Fibroblast of lung (primary cell): ENCODE measurements at regions not wholly inside any gene's neighbourhood (a gene's known extent, or its start where the extent isn't known, plus 50 kb on each side); places are given as distances from the start of the nearest gene placed in this dataset.

Experiments
- DNase-seq, 2 donors: peaks; one replicate each; pipeline versions ENCODE4 v3.0.0 to v3.0.0-alpha.2; 2010; ENCODE audit warnings: low read depth in 2 of 2
- H2AFZ ChIP-seq: 2 replicates; pipeline ENCODE4 v1.5.1; 2012; ENCODE audit warnings: low read length, control low read depth, inconsistent platforms
- H3K27ac ChIP-seq: 2 replicates; pipeline ENCODE4 v1.5.1; 2011; ENCODE audit warnings: low read length, control low read depth; ENCODE audit not compliant: insufficient read depth
- H3K27me3 ChIP-seq: 2 replicates; pipeline ENCODE4 v1.5.1; 2011; ENCODE audit warnings: mild to moderate bottlenecking, low read length; ENCODE audit not compliant: control insufficient read depth, insufficient read depth
- H3K36me3 ChIP-seq: 2 replicates; pipeline ENCODE4 v1.5.1; 2011; ENCODE audit warnings: low read length; ENCODE audit not compliant: control insufficient read depth, insufficient read depth
- H3K4me1 ChIP-seq: 2 replicates; pipeline ENCODE4 v1.5.1; 2011; ENCODE audit warnings: low read length; ENCODE audit not compliant: control insufficient read depth, insufficient read depth; ENCODE audit errors: extremely low read depth
- H3K4me2 ChIP-seq: 2 replicates; pipeline ENCODE4 v1.5.1; 2011; ENCODE audit warnings: low read length, control low read depth; ENCODE audit not compliant: insufficient read depth; ENCODE audit errors: extremely low read depth
- H3K4me3 ChIP-seq, 4 experiments: fragments of 200-600 bp in 1 of 4; sonication (generic) in 1 of 4; replicated peaks in 1 of 4; 2 replicates each; pipeline ENCODE4 v1.5.1; 2011 to 2016; ENCODE audit warnings: low read length in 4 of 4, low read depth in 3 of 4, mild to moderate bottlenecking in 3 of 4, control low read depth in 2 of 4, inconsistent platforms in 1 of 4, mixed read lengths in 1 of 4; ENCODE audit not compliant: insufficient read depth in 1 of 4; ENCODE audit errors: control extremely low read depth in 1 of 4
- H3K79me2 ChIP-seq: 2 replicates; pipeline ENCODE4 v1.5.1; 2012; ENCODE audit warnings: mild to moderate bottlenecking, low read length, inconsistent platforms; ENCODE audit not compliant: control insufficient read depth, insufficient read depth
- H3K9ac ChIP-seq: 2 replicates; pipeline ENCODE4 v1.5.1; 2011; ENCODE audit warnings: mild to moderate bottlenecking, low read length, control low read depth; ENCODE audit not compliant: insufficient read depth
- H3K9me3 ChIP-seq: 2 replicates; pipeline ENCODE4 v1.5.1; 2012; ENCODE audit warnings: low read depth, low read length; ENCODE audit not compliant: control insufficient read depth, insufficient read depth
- H4K20me1 ChIP-seq: 2 replicates; pipeline ENCODE4 v1.5.1; 2011; ENCODE audit warnings: low read length; ENCODE audit not compliant: control insufficient read depth, insufficient read depth; ENCODE audit errors: extremely low read depth
- EZH2 ChIP-seq: IDR thresholded peaks from 2 replicates; pipeline ENCODE4 v1.5.1; 2012; ENCODE audit warnings: low read length, control low read depth, mild to moderate bottlenecking; ENCODE audit errors: missing control alignments
- TF ChIP-seq, protein P1 (sequence below), 2 donors: IDR thresholded peaks in 1 of 2; conservative IDR thresholded peaks in 1 of 2; 1 replicate in 1 of 2; 2 replicates in 1 of 2; pipeline ENCODE4 v1.5.1; 2011 to 2012; ENCODE audit warnings: low read length in 2 of 2, control low read depth in 1 of 2, inconsistent platforms in 1 of 2, low read depth in 1 of 2, mild to moderate bottlenecking in 1 of 2

DNA sequence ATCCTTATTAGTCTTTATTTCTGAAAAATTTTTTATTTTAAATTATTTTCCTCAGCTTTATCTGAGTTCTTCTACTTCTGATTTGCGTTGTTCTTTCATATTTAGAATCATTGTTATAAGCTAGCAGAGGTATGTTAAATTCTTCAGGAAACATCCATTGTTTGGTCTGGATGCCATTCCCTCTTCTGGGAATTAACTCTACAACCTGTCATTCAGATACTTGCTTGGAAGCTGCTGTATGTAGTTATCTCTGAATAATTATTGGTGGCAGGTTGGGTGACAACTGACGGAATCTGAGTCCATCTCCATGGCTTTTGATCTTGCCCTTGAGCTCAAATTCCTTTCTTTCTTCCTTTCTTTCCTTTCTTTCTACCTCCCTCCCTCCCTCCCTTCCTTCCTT is 61.9 kb downstream of the DDIT4L start:
- Histone ChIP-seq H3K27me3 (no peaks in the 10 kb centered on the region), H3K4me3 (no peak overlapping the region)

DNA sequence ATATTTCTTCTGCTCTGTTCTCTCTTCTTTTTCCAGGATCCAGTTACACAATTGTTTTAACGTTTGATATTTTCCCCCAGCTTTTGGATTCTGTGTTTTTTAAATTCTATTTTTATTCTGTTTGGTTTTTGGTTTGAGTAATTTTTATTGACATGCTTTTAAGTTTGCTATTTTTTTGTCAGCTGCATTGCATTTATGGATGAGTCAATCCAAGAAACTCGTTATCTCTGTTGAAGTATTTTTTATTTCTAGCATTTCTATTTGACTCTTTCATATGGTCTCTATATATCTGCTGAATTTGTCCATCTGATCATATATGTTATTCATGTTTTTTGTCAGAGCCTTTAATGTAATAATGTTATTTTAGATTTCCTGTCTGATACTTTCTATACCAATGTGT is 65.6 kb downstream of the DDIT4L start:
- H3K9me3 ChIP-seq: no peaks in the 10 kb centered on the region
- no peaks in the 10 kb centered on the region for H3K79me2 ChIP-seq
- no peaks in the 10 kb centered on the region for H3K27me3 ChIP-seq
- H3K27ac ChIP-seq: no peak overlapping the region
- no peaks in the 10 kb centered on the region for H3K4me1 ChIP-seq
- no peaks in the 10 kb centered on the region for H4K20me1 ChIP-seq
- DNase-seq: no peak
- no peak overlapping the region for H3K9ac ChIP-seq
- H3K36me3 ChIP-seq: no peaks in the 10 kb centered on the region
- TF ChIP-seq, protein P1, sequence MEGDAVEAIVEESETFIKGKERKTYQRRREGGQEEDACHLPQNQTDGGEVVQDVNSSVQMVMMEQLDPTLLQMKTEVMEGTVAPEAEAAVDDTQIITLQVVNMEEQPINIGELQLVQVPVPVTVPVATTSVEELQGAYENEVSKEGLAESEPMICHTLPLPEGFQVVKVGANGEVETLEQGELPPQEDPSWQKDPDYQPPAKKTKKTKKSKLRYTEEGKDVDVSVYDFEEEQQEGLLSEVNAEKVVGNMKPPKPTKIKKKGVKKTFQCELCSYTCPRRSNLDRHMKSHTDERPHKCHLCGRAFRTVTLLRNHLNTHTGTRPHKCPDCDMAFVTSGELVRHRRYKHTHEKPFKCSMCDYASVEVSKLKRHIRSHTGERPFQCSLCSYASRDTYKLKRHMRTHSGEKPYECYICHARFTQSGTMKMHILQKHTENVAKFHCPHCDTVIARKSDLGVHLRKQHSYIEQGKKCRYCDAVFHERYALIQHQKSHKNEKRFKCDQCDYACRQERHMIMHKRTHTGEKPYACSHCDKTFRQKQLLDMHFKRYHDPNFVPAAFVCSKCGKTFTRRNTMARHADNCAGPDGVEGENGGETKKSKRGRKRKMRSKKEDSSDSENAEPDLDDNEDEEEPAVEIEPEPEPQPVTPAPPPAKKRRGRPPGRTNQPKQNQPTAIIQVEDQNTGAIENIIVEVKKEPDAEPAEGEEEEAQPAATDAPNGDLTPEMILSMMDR (conservative IDR thresholded peaks at IDR 0.05 in 1 of 2, IDR thresholded peaks at IDR 0.05 in 1 of 2; ENCODE audit: low read depth in 1 of 2, low read length in 2 of 2): no peak
- no peak for TF ChIP-seq EZH2
- no peak overlapping the region for H3K4me3 ChIP-seq
- H2AFZ ChIP-seq: no peak overlapping the region
- H3K4me2 ChIP-seq: no peak overlapping the region

More for the DNA sequence above, 61.9 kb downstream of the DDIT4L start:
- Histone ChIP-seq H3K9me3 (no peaks in the 10 kb centered on the region), H3K36me3 (no peaks in the 10 kb centered on the region), H3K9ac (no peak overlapping the region), H3K4me1 (no peaks in the 10 kb centered on the region), H3K79me2 (no peaks in the 10 kb centered on the region), H3K27ac (no peak overlapping the region), H2AFZ (no peak overlapping the region), H4K20me1 (no peaks in the 10 kb centered on the region), H3K4me2 (no peak overlapping the region)
- no peak for TF ChIP-seq EZH2
- TF ChIP-seq, protein P1 (conservative IDR thresholded peaks at IDR 0.05 in 1 of 2, IDR thresholded peaks at IDR 0.05 in 1 of 2; ENCODE audit: low read depth in 1 of 2, low read length in 2 of 2): no peak
- DNase-seq: no peak

DNA sequence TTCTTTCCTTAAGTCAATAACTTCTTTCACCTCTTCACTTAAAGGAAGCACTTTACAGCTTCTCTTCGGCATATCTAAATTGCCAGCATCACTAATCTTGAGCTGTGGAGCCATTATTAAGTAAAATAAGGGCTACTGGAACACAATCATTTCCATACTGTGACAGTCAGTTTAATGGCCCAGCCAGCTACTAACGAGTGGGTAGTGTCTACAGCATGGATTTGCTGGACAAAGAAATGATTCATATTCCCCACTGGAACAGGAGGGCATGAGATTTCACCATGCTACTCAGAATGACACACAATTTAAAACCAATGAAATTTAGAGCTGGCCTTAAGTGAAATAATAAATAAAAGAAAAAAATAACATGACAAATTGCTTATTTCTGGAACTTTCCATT is 72.1 kb downstream of the DDIT4L start:
- Histone ChIP-seq H3K27ac (no peak overlapping the region), H2AFZ (no peak overlapping the region), H3K79me2 (no peaks in the 10 kb centered on the region), H3K4me2 (no peak overlapping the region), H3K9me3 (no peaks in the 10 kb centered on the region), H3K27me3 (no peaks in the 10 kb centered on the region), H3K36me3 (no peaks in the 10 kb centered on the region), H3K4me1 (no peaks in the 10 kb centered on the region), H3K9ac (no peak overlapping the region), H3K4me3 (no peak overlapping the region), H4K20me1 (no peaks in the 10 kb centered on the region)
- DNase-seq: no peak
- no peak for TF ChIP-seq EZH2
- TF ChIP-seq, protein P1 (conservative IDR thresholded peaks at IDR 0.05 in 1 of 2, IDR thresholded peaks at IDR 0.05 in 1 of 2; ENCODE audit: low read depth in 1 of 2, low read length in 2 of 2): no peak
